HCT116 (cell line): ENCODE measurements at regions not wholly inside any gene's neighbourhood (a gene's known extent, or its start where the extent isn't known, plus 50 kb on each side); places are given as distances from the start of the nearest gene placed in this dataset.
A peak's percentile ranks its signal among the peaks of the same experiment; 100 is the strongest.

Experiments used
- ATAC-seq: fragments of 200-7000 bp; cut with Tn5 transposase; 2 replicates; pipeline ENCODE4 v1.9.1; 2020; ENCODE audit warnings: mild to moderate bottlenecking, moderate library complexity
- BruUV-seq: library from RNA; stranded (reverse); fragments of 400-500 nt; replicated peaks from 2 replicates; lab custom pipeline; 2021; lab: Mats Ljungman, UMichigan
- CTCF ChIA-PET: fragments of 300-600 bp; sonication (Branson Sonifier 250); formaldehyde crosslinking; loops from one replicate; lab custom pipeline; 2021; ENCODE audit warnings: antibody characterized with exemption; lab: Charles Lee
- POLR2A ChIA-PET: fragments of 300-600, 350-600 bp; sonication (Branson Sonifier 250); formaldehyde crosslinking; loops from one replicate; lab custom pipeline; 2021; ENCODE audit warnings: antibody characterized with exemption; lab: Charles Lee
- RAD21 ChIA-PET, 2 experiments: fragments of 300-600 bp; sonication (Branson Sonifier 250); formaldehyde crosslinking; loops; one replicate each; lab custom pipeline; 2023; ENCODE audit warnings: low total read pairs in 2 of 2; ENCODE audit not compliant: uncharacterized antibody in 2 of 2, unreplicated experiment in 2 of 2, low non-redundant PET in 1 of 2; lab: Charles Lee
- DNase-seq: peaks from one replicate; pipeline ENCODE4 v3.0.0-alpha.2; 2010; ENCODE audit warnings: low read depth, low spot score
- H2AFZ ChIP-seq: fragments of 200-600 bp; shearing (Covaris generic), sonication (generic); 2 replicates; pipeline ENCODE4 v1.6.1; 2017; ENCODE audit warnings: low read depth, mixed run types, mixed read lengths, antibody characterized with exemption, low read length; ENCODE audit not compliant: poor library complexity, severe bottlenecking
- H3K27ac ChIP-seq: 2 replicates; pipeline ENCODE4 v1.5.1; 2012; ENCODE audit warnings: low read depth, low read length
- H3K27me3 ChIP-seq: fragments of 200-600 bp; sonication (generic); 2 replicates; pipeline ENCODE4 v1.6.1; 2016; ENCODE audit warnings: mixed run types, low read length, mixed read lengths; ENCODE audit not compliant: insufficient read depth
- H3K36me3 ChIP-seq, 2 experiments: fragments of 200-500 bp in 1 of 2; fragments of 200-600 bp in 1 of 2; sonication (Bioruptor generic) in 1 of 2; sonication (generic) in 1 of 2; 2 replicates each; pipeline versions ENCODE4 v1.5.1 to v1.6.1; 2014 to 2016; ENCODE audit warnings: low read length in 2 of 2, inconsistent platforms in 1 of 2, mixed read lengths in 1 of 2, mixed run types in 1 of 2; ENCODE audit not compliant: insufficient read depth in 2 of 2, control insufficient read depth in 1 of 2
- H3K4me1 ChIP-seq, 2 experiments: fragments of 200-600 bp in 1 of 2; sonication (generic) in 1 of 2; 2 replicates each; pipeline versions ENCODE4 v1.5.1 to v1.6.1; 2012 to 2017; ENCODE audit warnings: low read length in 2 of 2, inconsistent platforms in 1 of 2, mild to moderate bottlenecking in 1 of 2, mixed read lengths in 1 of 2, mixed run types in 1 of 2, moderate library complexity in 1 of 2; ENCODE audit not compliant: insufficient read depth in 2 of 2, control insufficient read depth in 1 of 2
- H3K4me2 ChIP-seq: fragments of 200-600 bp; sonication (generic); 2 replicates; pipeline ENCODE4 v1.6.1; 2017; ENCODE audit warnings: mixed run types, low read length, mixed read lengths
- H3K4me3 ChIP-seq, 2 experiments: fragments of 200-600 bp in 1 of 2; sonication (generic) in 1 of 2; replicated peaks in 1 of 2; 2 replicates each; pipeline ENCODE4 v1.5.1; 2011 to 2016; ENCODE audit warnings: low read length in 2 of 2, control low read depth in 1 of 2, low read depth in 1 of 2, mild to moderate bottlenecking in 1 of 2, mixed read lengths in 1 of 2, mixed run types in 1 of 2
- H3K79me2 ChIP-seq: fragments of 200-600 bp; sonication (generic); 2 replicates; pipeline ENCODE4 v1.6.1; 2017; ENCODE audit warnings: mild to moderate bottlenecking, mixed run types, low read length, moderate library complexity, mixed read lengths; ENCODE audit not compliant: insufficient read depth
- H3K9ac ChIP-seq: fragments of 200-600 bp; sonication (generic); 2 replicates; pipeline ENCODE4 v1.6.1; 2016; ENCODE audit warnings: low read length, mixed read lengths
- H3K9me2 ChIP-seq: fragments of 200-600 bp; sonication (generic), shearing (Covaris generic); 2 replicates; pipeline ENCODE4 v1.6.1; 2017; ENCODE audit warnings: mixed run types, mild to moderate bottlenecking, moderate library complexity; ENCODE audit not compliant: insufficient read depth
- H3K9me3 ChIP-seq, 2 experiments: fragments of 200-500 bp in 1 of 2; fragments of 200-600 bp in 1 of 2; sonication (Bioruptor generic) in 1 of 2; sonication (generic) in 1 of 2; 2 replicates each; pipeline ENCODE4 v1.6.1; 2014 to 2017; ENCODE audit warnings: low read length in 2 of 2, mixed read lengths in 2 of 2, inconsistent platforms in 1 of 2, low read depth in 1 of 2, mild to moderate bottlenecking in 1 of 2, mixed run types in 1 of 2, moderate library complexity in 1 of 2; ENCODE audit not compliant: control insufficient read depth in 1 of 2, insufficient read depth in 1 of 2
- H4K20me1 ChIP-seq: fragments of 200-600 bp; sonication (generic), shearing (Covaris generic); 2 replicates; pipeline ENCODE4 v1.6.1; 2017; ENCODE audit warnings: mixed run types, mild to moderate bottlenecking, moderate library complexity; ENCODE audit not compliant: insufficient read depth
- POLR2A ChIP-seq: IDR thresholded peaks from 2 replicates; pipeline ENCODE4 v1.7.0; 2011; ENCODE audit warnings: borderline replicate concordance; ENCODE audit not compliant: insufficient read depth, insufficient read length; ENCODE audit errors: extremely low read depth
- POLR2AphosphoS5 ChIP-seq: IDR thresholded peaks from 2 replicates; pipeline ENCODE4 v1.6.1; 2011; ENCODE audit warnings: mild to moderate bottlenecking, low read depth, low read length, moderate library complexity
- RAD21 ChIP-seq: IDR thresholded peaks from 2 replicates; pipeline ENCODE4 v1.6.1; 2012; ENCODE audit warnings: low read depth, mild to moderate bottlenecking
- TCF7L2 ChIP-seq: IDR thresholded peaks from 2 replicates; pipeline ENCODE4 v1.7.0; 2011; ENCODE audit warnings: borderline replicate concordance, inconsistent platforms; ENCODE audit not compliant: insufficient read depth, insufficient read length; ENCODE audit errors: extremely low read depth
- intact Hi-C: fragments of 100-400 bp; cut with micrococcal nuclease; formaldehyde crosslinking; loops from 2 replicates; pipeline ENCODE4 v1.10.0; 2022
- TF ChIP-seq, protein P1 (sequence below): IDR thresholded peaks from 2 replicates; pipeline ENCODE4 v1.6.1; 2011; ENCODE audit warnings: mild to moderate bottlenecking, low read length, moderate library complexity; ENCODE audit not compliant: insufficient replicate concordance; ENCODE audit errors: extremely low read depth
- TF ChIP-seq, protein P2 (sequence below), 3 experiments: fragments of 200-600 bp in 1 of 3; sonication (generic) in 1 of 3; IDR thresholded peaks in 2 of 3; conservative IDR thresholded peaks in 1 of 3; 2 replicates each; pipeline ENCODE4 v1.5.1; 2012 to 2017; ENCODE audit warnings: low read depth in 2 of 3, low read length in 2 of 3, antibody characterized with exemption in 1 of 3, borderline replicate concordance in 1 of 3, control low read depth in 1 of 3, mild to moderate bottlenecking in 1 of 3, mixed read lengths in 1 of 3, mixed run types in 1 of 3, moderate library complexity in 1 of 3; ENCODE audit not compliant: insufficient read depth in 1 of 3

DNA sequence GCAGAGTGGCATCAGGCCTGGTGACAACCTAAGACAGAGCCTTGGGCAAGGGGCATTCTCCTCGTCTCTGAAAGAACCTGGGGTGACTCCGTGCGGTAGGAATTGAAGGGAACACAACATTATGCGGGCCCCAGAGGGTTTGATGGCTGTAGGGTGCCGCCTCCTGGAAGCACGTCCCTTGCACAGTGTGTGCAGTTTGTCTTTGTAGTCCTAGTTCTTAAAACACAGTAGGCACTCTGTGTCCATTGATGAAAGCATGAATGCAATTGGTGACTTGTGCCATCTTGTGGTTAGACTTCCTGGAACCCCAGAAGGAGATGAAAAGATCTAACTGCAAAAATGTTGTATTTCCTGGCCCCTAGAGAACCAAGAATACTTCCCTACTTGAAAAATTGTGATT lies 279.8 kb downstream of the UTP18 start:
- ChIA-PET CTCF (interaction anchor here (1.7 kb wide), 1 partner anchor 169 kb away, joined by 11 read pairs; no protein-coding TSS in a partner anchor), RAD21 (no interaction called here), POLR2A (no interaction called here)
- no peak overlapping the region for H2AFZ ChIP-seq
- H3K36me3 ChIP-seq: no peaks in the 10 kb centered on the region
- H3K4me2 ChIP-seq: no peak overlapping the region
- peaks cover 8% of the 10 kb centered on the region; the same call in 1 of the 2 replicates for H3K27me3 ChIP-seq
- H3K27ac ChIP-seq: no peak overlapping the region
- no peaks in the 10 kb centered on the region for H3K9me2 ChIP-seq
- TF ChIP-seq POLR2AphosphoS5 (no peak), RAD21 (peak; percentile 67), TCF7L2 (peak; percentile 39), POLR2A (no peak)
- TF ChIP-seq, protein P1, sequence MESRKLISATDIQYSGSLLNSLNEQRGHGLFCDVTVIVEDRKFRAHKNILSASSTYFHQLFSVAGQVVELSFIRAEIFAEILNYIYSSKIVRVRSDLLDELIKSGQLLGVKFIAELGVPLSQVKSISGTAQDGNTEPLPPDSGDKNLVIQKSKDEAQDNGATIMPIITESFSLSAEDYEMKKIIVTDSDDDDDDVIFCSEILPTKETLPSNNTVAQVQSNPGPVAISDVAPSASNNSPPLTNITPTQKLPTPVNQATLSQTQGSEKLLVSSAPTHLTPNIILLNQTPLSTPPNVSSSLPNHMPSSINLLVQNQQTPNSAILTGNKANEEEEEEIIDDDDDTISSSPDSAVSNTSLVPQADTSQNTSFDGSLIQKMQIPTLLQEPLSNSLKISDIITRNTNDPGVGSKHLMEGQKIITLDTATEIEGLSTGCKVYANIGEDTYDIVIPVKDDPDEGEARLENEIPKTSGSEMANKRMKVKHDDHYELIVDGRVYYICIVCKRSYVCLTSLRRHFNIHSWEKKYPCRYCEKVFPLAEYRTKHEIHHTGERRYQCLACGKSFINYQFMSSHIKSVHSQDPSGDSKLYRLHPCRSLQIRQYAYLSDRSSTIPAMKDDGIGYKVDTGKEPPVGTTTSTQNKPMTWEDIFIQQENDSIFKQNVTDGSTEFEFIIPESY: no peak
- TF ChIP-seq, protein P2, sequence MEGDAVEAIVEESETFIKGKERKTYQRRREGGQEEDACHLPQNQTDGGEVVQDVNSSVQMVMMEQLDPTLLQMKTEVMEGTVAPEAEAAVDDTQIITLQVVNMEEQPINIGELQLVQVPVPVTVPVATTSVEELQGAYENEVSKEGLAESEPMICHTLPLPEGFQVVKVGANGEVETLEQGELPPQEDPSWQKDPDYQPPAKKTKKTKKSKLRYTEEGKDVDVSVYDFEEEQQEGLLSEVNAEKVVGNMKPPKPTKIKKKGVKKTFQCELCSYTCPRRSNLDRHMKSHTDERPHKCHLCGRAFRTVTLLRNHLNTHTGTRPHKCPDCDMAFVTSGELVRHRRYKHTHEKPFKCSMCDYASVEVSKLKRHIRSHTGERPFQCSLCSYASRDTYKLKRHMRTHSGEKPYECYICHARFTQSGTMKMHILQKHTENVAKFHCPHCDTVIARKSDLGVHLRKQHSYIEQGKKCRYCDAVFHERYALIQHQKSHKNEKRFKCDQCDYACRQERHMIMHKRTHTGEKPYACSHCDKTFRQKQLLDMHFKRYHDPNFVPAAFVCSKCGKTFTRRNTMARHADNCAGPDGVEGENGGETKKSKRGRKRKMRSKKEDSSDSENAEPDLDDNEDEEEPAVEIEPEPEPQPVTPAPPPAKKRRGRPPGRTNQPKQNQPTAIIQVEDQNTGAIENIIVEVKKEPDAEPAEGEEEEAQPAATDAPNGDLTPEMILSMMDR (IDR thresholded peaks at IDR 0.05 in 2 of 3, conservative IDR thresholded peaks at IDR 0.05 in 1 of 3; ENCODE audit: borderline replicate concordance in 1 of 3, insufficient read depth in 1 of 3, low read depth in 2 of 3, low read length in 2 of 3): peak; percentile 15 to 70 (median 38); a peak in 3 of 6 replicates
- no peaks in the 10 kb centered on the region for H3K9me3 ChIP-seq
- H3K9ac ChIP-seq: no peak overlapping the region
- peak; percentile 78 for ATAC-seq
- BruUV-seq: no TSS peak
- DNase-seq: peak; percentile 26
- no peaks in the 10 kb centered on the region for H3K4me1 ChIP-seq
- no peak overlapping the region for H3K4me3 ChIP-seq
- no peaks in the 10 kb centered on the region for H4K20me1 ChIP-seq
- intact Hi-C loops: loop anchor here (1.0 kb wide), 1 partner anchor 169 kb away; no protein-coding TSS in a partner anchor
- H3K79me2 ChIP-seq: no peaks in the 10 kb centered on the region
